Common myeloid progenitor, CD34-positive (primary cell): ENCODE measurements at regions not wholly inside any gene's neighbourhood (a gene's known extent, or its start where the extent isn't known, plus 50 kb on each side); places are given as distances from the start of the nearest gene placed in this dataset.
"Not testable (repeated sequence)": the region's sequence is repeated elsewhere in the genome, so short reads cannot be mapped to it uniquely, and the experiment has no call there.

Source experiments
- CTCF ChIA-PET: fragments of 350-600 bp; sonication (Branson Sonifier 250); formaldehyde crosslinking; loops from one replicate; lab custom pipeline; 2021; ENCODE audit warnings: antibody characterized with exemption; lab: Charles Lee
- POLR2A ChIA-PET: fragments of 350-600 bp; sonication (Branson Sonifier 250); formaldehyde crosslinking; loops from one replicate; lab custom pipeline; 2021; ENCODE audit warnings: antibody characterized with exemption; lab: Charles Lee
- DNase-seq, 3 donors: peaks; one replicate each; pipeline versions ENCODE4 v3.0.0 to v3.0.0-alpha.2; 2013
- H3K27ac ChIP-seq, 2 experiments: 1 replicate in 1 of 2; 2 replicates in 1 of 2; pipeline ENCODE4 v1.7.0; 2013; ENCODE audit warnings: inconsistent platforms in 2 of 2, low read length in 2 of 2, mild to moderate bottlenecking in 2 of 2, low read depth in 1 of 2, moderate library complexity in 1 of 2; ENCODE audit not compliant: severe bottlenecking in 2 of 2, insufficient read depth in 1 of 2, poor library complexity in 1 of 2
- H3K27me3 ChIP-seq, 5 experiments: replicated peaks in 2 of 5; 1 replicate in 3 of 5; 2 replicates in 2 of 5; pipeline versions ENCODE4 v1.6.1 to v1.7.0; 2013; ENCODE audit warnings: low read length in 4 of 5, mild to moderate bottlenecking in 2 of 5, moderate library complexity in 2 of 5, inconsistent platforms in 1 of 5; ENCODE audit not compliant: insufficient read depth in 5 of 5, control insufficient read depth in 4 of 5
- H3K36me3 ChIP-seq, 4 experiments: 1 replicate in 2 of 4; 2 replicates in 2 of 4; pipeline versions ENCODE4 v1.6.1 to v1.7.0; 2013; ENCODE audit warnings: low read length in 3 of 4, control low read depth in 1 of 4, mild to moderate bottlenecking in 1 of 4; ENCODE audit not compliant: control insufficient read depth in 4 of 4, insufficient read depth in 4 of 4
- H3K4me1 ChIP-seq, 4 experiments: 1 replicate in 3 of 4; 2 replicates in 1 of 4; pipeline versions ENCODE4 v1.6.1 to v1.7.1; 2013; ENCODE audit warnings: low read length in 3 of 4, mild to moderate bottlenecking in 3 of 4, control low read depth in 1 of 4, inconsistent platforms in 1 of 4, moderate library complexity in 1 of 4; ENCODE audit not compliant: control insufficient read depth in 4 of 4, insufficient read depth in 4 of 4; ENCODE audit errors: control extremely low read depth in 1 of 4
- H3K4me3 ChIP-seq, 7 experiments: 1 replicate in 4 of 7; 2 replicates in 3 of 7; pipeline versions ENCODE4 v1.5.1 to v1.7.0; 2013; ENCODE audit warnings: mild to moderate bottlenecking in 7 of 7, low read length in 6 of 7, moderate library complexity in 6 of 7, inconsistent platforms in 2 of 7, low read depth in 2 of 7, control low read depth in 1 of 7; ENCODE audit not compliant: insufficient read depth in 4 of 7, control insufficient read depth in 1 of 7; ENCODE audit errors: extremely low read depth in 1 of 7
- H3K9me3 ChIP-seq, 5 experiments: 1 replicate in 4 of 5; 2 replicates in 1 of 5; pipeline versions ENCODE4 v1.6.1 to v1.7.1; 2013; ENCODE audit warnings: low read length in 4 of 5, mild to moderate bottlenecking in 2 of 5, inconsistent platforms in 1 of 5, low read depth in 1 of 5, moderate library complexity in 1 of 5; ENCODE audit not compliant: control insufficient read depth in 4 of 5, insufficient read depth in 2 of 5; ENCODE audit errors: control extremely low read depth in 1 of 5
- WGBS: methylation state at CpG from one replicate; pipeline ENCODE4 v1.1.5; 2013; ENCODE audit not compliant: insufficient coverage; 5-methylcytosine and 5-hydroxymethylcytosine counted together

- no peaks in the 10 kb centered on the region for H3K27me3 ChIP-seq
- 72% methylated on average over 12 of the region's 12 CpGs for WGBS
- peaks cover 10 to 62% (median 37%) of the 10 kb centered on the region in 5 experiments for H3K9me3 ChIP-seq
- DNase-seq, result no peak
- no peaks in the 10 kb centered on the region for H3K4me1 ChIP-seq
- CTCF ChIA-PET, result no interaction called here
- H3K36me3 ChIP-seq, result no peaks in the 10 kb centered on the region
- H3K27ac ChIP-seq, result no peak overlapping the region
- no peak overlapping the region for H3K4me3 ChIP-seq
- POLR2A ChIA-PET, result no interaction called here
These were observed 1141.8 kb downstream of the RPIA start for GRCh38 chr2:89833116-89833779.

DNA sequence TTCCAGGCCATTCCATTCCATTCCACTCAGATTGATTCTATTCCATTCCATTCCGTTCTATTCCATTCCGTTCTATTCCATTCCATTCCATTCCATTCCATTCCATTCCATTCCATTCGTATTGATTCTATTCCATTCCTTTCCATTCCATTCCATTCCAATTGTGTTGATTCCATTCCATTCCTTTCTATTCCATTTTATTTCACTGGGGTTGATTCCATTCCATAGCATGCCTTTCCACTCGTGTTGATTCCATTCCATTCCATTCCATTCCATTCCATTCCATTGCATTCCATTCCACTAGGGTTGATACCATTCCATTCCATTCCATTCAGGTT is 1142.3 kb downstream of the RPIA start:
- no peaks in the 10 kb centered on the region for H3K4me1 ChIP-seq
- no peak overlapping the region for H3K4me3 ChIP-seq
- no peaks in the 10 kb centered on the region for H3K27me3 ChIP-seq
- H3K36me3 ChIP-seq, result no peaks in the 10 kb centered on the region
- CTCF ChIA-PET, result no interaction called here
- WGBS, result 83% methylated on average over 4 of the region's 4 CpGs
- no peak overlapping the region for H3K27ac ChIP-seq
- H3K9me3 ChIP-seq, result peaks cover 15 to 64% (median 38%) of the 10 kb centered on the region in 5 experiments
- POLR2A ChIA-PET, result no interaction called here
- DNase-seq, result peak in 2 of 3 donors; percentile 9 to 40

GRCh38 chr2:89834306-89834705 is 1142.8 kb downstream of the RPIA start:
- H3K36me3 ChIP-seq, result no peaks in the 10 kb centered on the region
- DNase-seq, result no peak
- peaks cover 20 to 64% (median 38%) of the 10 kb centered on the region in 5 experiments for H3K9me3 ChIP-seq
- no peaks in the 10 kb centered on the region for H3K27me3 ChIP-seq
- no peak overlapping the region for H3K4me3 ChIP-seq
- POLR2A ChIA-PET, result no interaction called here
- CTCF ChIA-PET, result no interaction called here
- H3K27ac ChIP-seq, result no peak overlapping the region
- no peaks in the 10 kb centered on the region for H3K4me1 ChIP-seq
- WGBS, result 76% methylated on average over 7 of the region's 7 CpGs

- CTCF ChIA-PET, result not testable (repeated sequence)
- DNase-seq, result peak; percentile 19 to 38 (median 21)
These were observed 1144.9 kb downstream of the RPIA start for GRCh38 chr2:89836326-89836725.

DNA sequence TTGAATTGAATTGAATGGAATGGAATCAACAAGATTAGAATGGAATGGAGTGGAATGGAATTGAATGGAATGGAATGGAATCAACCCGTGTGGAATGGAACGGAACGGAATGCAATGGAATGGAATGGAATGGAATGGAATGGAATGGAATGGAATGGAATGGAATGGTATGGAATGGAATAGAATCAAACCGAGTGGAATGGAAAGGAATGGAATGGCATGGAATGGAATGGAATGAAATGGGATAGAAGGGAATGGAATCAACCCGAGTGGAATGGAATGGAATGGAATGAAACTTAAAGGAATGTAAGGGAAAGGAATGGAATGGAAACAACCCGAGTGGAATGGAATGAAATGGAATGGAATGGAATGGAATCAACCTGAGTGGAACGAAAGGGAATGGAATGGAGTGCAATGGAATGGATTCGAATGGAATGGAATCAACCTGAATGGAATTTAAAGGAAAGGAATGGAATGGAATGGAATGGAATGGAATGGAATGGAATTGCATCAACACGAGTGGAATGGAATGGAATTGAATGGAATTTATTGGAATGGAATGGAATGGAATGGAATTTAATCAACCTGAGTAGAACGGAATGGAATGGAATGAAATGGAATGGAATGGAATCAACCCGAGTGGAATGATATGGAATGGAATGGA is 1146.6 kb downstream of the RPIA start:
- WGBS, result 68% methylated on average over 11 of the region's 11 CpGs
- POLR2A ChIA-PET, result no interaction called here
- Histone ChIP-seq H3K27me3 (no peaks in the 10 kb centered on the region), H3K4me1 (no peaks in the 10 kb centered on the region), H3K36me3 (no peaks in the 10 kb centered on the region), H3K9me3 (peaks cover 27 to 41% (median 31%) of the 10 kb centered on the region in 5 experiments), H3K4me3 (no peak overlapping the region), H3K27ac (no peak overlapping the region)
- CTCF ChIA-PET, result no interaction called here
- DNase-seq, result peak in 1 of 3 donors; percentile 33

More at GRCh38 chr2:89836326-89836725, 1144.9 kb downstream of the RPIA start:
- H3K27me3 ChIP-seq, H3K4me3 ChIP-seq, H3K36me3 ChIP-seq, POLR2A ChIA-PET, H3K27ac ChIP-seq, H3K4me1 ChIP-seq: not testable (repeated sequence)
- peaks cover 27 to 52% (median 32%) of the 10 kb centered on the region in 5 experiments for H3K9me3 ChIP-seq
- 66% methylated on average over 6 of the region's 6 CpGs for WGBS

DNA sequence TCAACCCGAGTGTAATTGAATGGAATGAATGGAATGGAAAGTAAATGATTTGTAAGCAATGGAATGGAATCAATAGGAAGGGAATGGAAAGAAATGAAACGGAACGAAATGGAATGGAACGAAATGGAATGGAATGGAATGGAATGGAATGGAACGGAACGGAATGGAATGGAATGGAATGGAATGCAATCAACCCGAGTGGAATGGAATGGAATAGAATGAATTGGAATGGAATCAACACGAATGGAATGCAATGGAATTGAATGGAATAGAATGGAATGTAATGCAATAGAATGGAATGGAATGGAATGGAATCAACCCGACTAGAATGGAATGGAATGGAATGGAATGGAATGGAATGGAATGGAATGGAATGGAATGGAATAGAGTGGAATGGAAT is 1148.7 kb downstream of the RPIA start:
- CTCF ChIA-PET, H3K27ac ChIP-seq, H3K27me3 ChIP-seq, H3K36me3 ChIP-seq, H3K4me1 ChIP-seq, H3K4me3 ChIP-seq, POLR2A ChIA-PET: not testable (repeated sequence)
- 73% methylated on average over 9 of the region's 9 CpGs for WGBS
- DNase-seq, result peak in 1 of 3 donors; percentile 9
- peaks cover 20 to 32% (median 27%) of the 10 kb centered on the region in 5 experiments for H3K9me3 ChIP-seq

DNA sequence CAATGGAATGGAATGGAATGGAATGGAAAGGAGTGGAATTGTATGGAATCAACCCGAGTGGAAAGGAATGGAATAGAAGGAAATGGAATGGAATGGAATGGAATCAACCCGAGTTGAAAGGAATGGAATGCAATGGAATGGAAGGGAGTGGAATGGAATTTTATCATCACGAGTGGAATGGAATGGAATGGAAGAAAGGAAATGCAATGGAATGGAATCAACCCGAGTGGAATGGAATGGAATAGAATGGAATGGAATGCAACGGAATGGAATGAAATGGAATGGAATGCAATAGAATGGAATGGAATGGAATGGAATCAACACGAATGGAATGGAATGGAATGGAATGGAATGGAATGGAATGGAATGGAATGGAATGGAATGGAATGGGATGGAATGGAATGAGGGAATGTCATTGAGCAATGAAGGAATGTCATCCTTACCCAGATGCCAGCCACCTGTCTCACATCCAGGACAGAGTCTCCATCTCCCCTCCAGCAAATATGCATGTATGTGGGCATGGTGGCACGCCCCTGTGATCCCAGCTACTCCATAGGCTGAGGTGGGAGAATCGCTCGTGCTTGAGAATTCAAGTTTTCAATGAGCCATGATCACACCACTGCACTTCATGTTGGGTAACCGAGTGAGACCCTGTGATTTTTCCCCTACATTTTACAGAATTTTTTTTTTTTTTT is 1149.5 kb downstream of the RPIA start:
- H3K4me3 ChIP-seq, H3K36me3 ChIP-seq, DNase-seq, H3K4me1 ChIP-seq, POLR2A ChIA-PET, H3K27ac ChIP-seq: not testable (repeated sequence)
- CTCF ChIA-PET, result interaction anchor here (0.7 kb wide), 1 partner anchor 965 kb away, joined by 3 read pairs; no protein-coding TSS in a partner anchor
- 69% methylated on average over 10 of the region's 10 CpGs for WGBS
- peaks cover 0 to 11% (median 4%) of the 10 kb centered on the region in 5 experiments for H3K27me3 ChIP-seq
- H3K9me3 ChIP-seq, result peaks cover 15 to 32% (median 23%) of the 10 kb centered on the region in 5 experiments
